ENCODE measurements at regions not wholly inside any gene's neighbourhood (a gene's known extent, or its start where the extent isn't known, plus 50 kb on each side); places are given as distances from the start of the nearest gene placed in this dataset.

- no peaks in the 10 kb centered on the region for H3K9me3 ChIP-seq
- no peak overlapping the region for H3K27ac ChIP-seq
- H3K36me3 ChIP-seq: no peaks in the 10 kb centered on the region
- TF ChIP-seq CTCF (IDR thresholded peaks at IDR 0.05) (no peak), POLR2A (IDR thresholded peaks at IDR 0.05) (no peak)
- intact Hi-C loops (cut with DNase I; ENCODE audit: low total_unique reads): no loop called here
- H3K4me1 ChIP-seq: no peaks in the 10 kb centered on the region
- DNase-seq: no peak
- H3K27me3 ChIP-seq: no peaks in the 10 kb centered on the region
- H3K4me3 ChIP-seq: no peak overlapping the region
Observed at GRCh38 chr3:68403741-68404140, 528.6 kb downstream of the TAFA4 start.

- no peaks in the 10 kb centered on the region for H3K4me1 ChIP-seq
- intact Hi-C loops (cut with DNase I; ENCODE audit: low total_unique reads): no loop called here
- TF ChIP-seq CTCF (IDR thresholded peaks at IDR 0.05) (no peak), POLR2A (IDR thresholded peaks at IDR 0.05) (no peak)
- no peaks in the 10 kb centered on the region for H3K9me3 ChIP-seq
- no peaks in the 10 kb centered on the region for H3K36me3 ChIP-seq
- DNase-seq: no peak
- H3K27ac ChIP-seq: no peak overlapping the region
- no peak overlapping the region for H3K4me3 ChIP-seq
- no peaks in the 10 kb centered on the region for H3K27me3 ChIP-seq
Observed at GRCh38 chr3:68402235-68402918, 530.0 kb downstream of the TAFA4 start.

- intact Hi-C loops (cut with DNase I; ENCODE audit: low total_unique reads): no loop called here
- H3K27me3 ChIP-seq: no peaks in the 10 kb centered on the region
- no peaks in the 10 kb centered on the region for H3K9me3 ChIP-seq
- no peak overlapping the region for H3K4me3 ChIP-seq
- TF ChIP-seq CTCF (IDR thresholded peaks at IDR 0.05): no peak
- no peak for TF ChIP-seq POLR2A (IDR thresholded peaks at IDR 0.05)
- H3K36me3 ChIP-seq: no peaks in the 10 kb centered on the region
- no peak for DNase-seq
- no peaks in the 10 kb centered on the region for H3K4me1 ChIP-seq
- no peak overlapping the region for H3K27ac ChIP-seq
Observed at GRCh38 chr3:68378631-68379030, 553.7 kb downstream of the TAFA4 start.

- intact Hi-C loops (cut with DNase I; ENCODE audit: low total_unique reads): no loop called here
- DNase-seq: no peak
- Histone ChIP-seq H3K4me1 (no peaks in the 10 kb centered on the region), H3K4me3 (no peak overlapping the region), H3K36me3 (no peaks in the 10 kb centered on the region), H3K27ac (no peak overlapping the region), H3K27me3 (no peaks in the 10 kb centered on the region), H3K9me3 (no peaks in the 10 kb centered on the region)
- no peak for TF ChIP-seq CTCF (IDR thresholded peaks at IDR 0.05)
- TF ChIP-seq POLR2A (IDR thresholded peaks at IDR 0.05): no peak
Observed at GRCh38 chr3:68373727-68374126, 558.6 kb downstream of the TAFA4 start.

- Histone ChIP-seq H3K27me3 (no peaks in the 10 kb centered on the region), H3K27ac (no peak overlapping the region), H3K4me1 (no peaks in the 10 kb centered on the region), H3K36me3 (no peaks in the 10 kb centered on the region), H3K9me3 (no peaks in the 10 kb centered on the region), H3K4me3 (no peak overlapping the region)
- intact Hi-C loops (cut with DNase I; ENCODE audit: low total_unique reads): no loop called here
- TF ChIP-seq POLR2A (IDR thresholded peaks at IDR 0.05): no peak
- no peak for TF ChIP-seq CTCF (IDR thresholded peaks at IDR 0.05)
- no peak for DNase-seq
Observed at GRCh38 chr3:68363796-68364195, 568.6 kb downstream of the TAFA4 start.
